Osteoblast (primary cell): ENCODE measurements at regions not wholly inside any gene's neighbourhood (a gene's known extent, or its start where the extent isn't known, plus 50 kb on each side); places are given as distances from the start of the nearest gene placed in this dataset.

ENCODE experiments used
- DNase-seq: peaks from one replicate; pipeline ENCODE4 v3.0.0; 2011; ENCODE audit warnings: low spot score, mixed read lengths; ENCODE audit not compliant: insufficient read length; ENCODE audit errors: missing footprints
- H2AFZ ChIP-seq: 2 replicates; pipeline ENCODE4 v1.6.0; 2011; ENCODE audit warnings: mild to moderate bottlenecking, low read length
- H3K27ac ChIP-seq: 2 replicates; pipeline ENCODE4 v1.5.1; 2011; ENCODE audit warnings: mild to moderate bottlenecking, low read depth, low read length, moderate library complexity
- H3K27me3 ChIP-seq: 2 replicates; pipeline ENCODE4 v1.6.0; 2012; ENCODE audit warnings: mild to moderate bottlenecking, control low read depth, inconsistent platforms, low read length, moderate library complexity; ENCODE audit not compliant: insufficient read depth
- H3K36me3 ChIP-seq: 2 replicates; pipeline ENCODE4 v1.5.1; 2011; ENCODE audit warnings: mild to moderate bottlenecking, low read length, control low read depth, moderate library complexity; ENCODE audit not compliant: insufficient read depth
- H3K4me1 ChIP-seq: 2 replicates; pipeline ENCODE4 v1.5.1; 2011; ENCODE audit warnings: mild to moderate bottlenecking, low read length, control low read depth, moderate library complexity; ENCODE audit not compliant: insufficient read depth
- H3K4me2 ChIP-seq: 2 replicates; pipeline ENCODE4 v1.6.0; 2011; ENCODE audit warnings: mild to moderate bottlenecking, low read length; ENCODE audit not compliant: insufficient read depth
- H3K4me3 ChIP-seq: fragments of 200-600 bp; sonication (generic); 3 replicates; pipeline ENCODE4 v1.5.1; 2012; ENCODE audit warnings: mild to moderate bottlenecking, low read length, inconsistent platforms; ENCODE audit not compliant: insufficient read depth
- H3K79me2 ChIP-seq: 2 replicates; pipeline ENCODE4 v1.6.0; 2012; ENCODE audit warnings: mild to moderate bottlenecking, low read length, control low read depth, inconsistent platforms; ENCODE audit not compliant: insufficient read depth
- H3K9me3 ChIP-seq: 2 replicates; pipeline ENCODE4 v1.5.1; 2011; ENCODE audit warnings: low read depth, low read length, control low read depth
- H4K20me1 ChIP-seq: 2 replicates; pipeline ENCODE4 v1.6.0; 2012; ENCODE audit warnings: mild to moderate bottlenecking, low read length, control low read depth; ENCODE audit not compliant: insufficient read depth
- CTCF ChIP-seq: IDR thresholded peaks from 2 replicates; pipeline ENCODE4 v1.5.1; 2011; ENCODE audit warnings: mild to moderate bottlenecking, low read depth, low read length, moderate library complexity; ENCODE audit errors: extremely low read depth

GRCh38 chr4:23360718-23361117 is 529.1 kb downstream of the PPARGC1A start:
- H3K4me3 ChIP-seq: no peak overlapping the region
- no peaks in the 10 kb centered on the region for H3K79me2 ChIP-seq
- no peak overlapping the region for H3K27ac ChIP-seq
- H3K4me1 ChIP-seq: no peaks in the 10 kb centered on the region
- H4K20me1 ChIP-seq: no peaks in the 10 kb centered on the region
- no peaks in the 10 kb centered on the region for H3K36me3 ChIP-seq
- no peak for TF ChIP-seq CTCF
- no peaks in the 10 kb centered on the region for H3K9me3 ChIP-seq
- H2AFZ ChIP-seq: no peak overlapping the region
- no peak overlapping the region for H3K4me2 ChIP-seq
- peak; percentile 14 for DNase-seq
- no peaks in the 10 kb centered on the region for H3K27me3 ChIP-seq

- no peak overlapping the region for H3K27ac ChIP-seq
- H3K36me3 ChIP-seq: no peaks in the 10 kb centered on the region
- no peaks in the 10 kb centered on the region for H3K79me2 ChIP-seq
- H2AFZ ChIP-seq: no peak overlapping the region
- no peaks in the 10 kb centered on the region for H3K4me1 ChIP-seq
- no peak overlapping the region for H3K4me3 ChIP-seq
- no peak for TF ChIP-seq CTCF
- no peaks in the 10 kb centered on the region for H4K20me1 ChIP-seq
- DNase-seq: no peak
- no peak overlapping the region for H3K4me2 ChIP-seq
- H3K27me3 ChIP-seq: no peaks in the 10 kb centered on the region
- H3K9me3 ChIP-seq: no peaks in the 10 kb centered on the region
These were observed 534.6 kb downstream of the PPARGC1A start for GRCh38 chr4:23355258-23355657.

GRCh38 chr4:23353200-23353599 is 536.6 kb downstream of the PPARGC1A start:
- Histone ChIP-seq H3K4me2 (no peak overlapping the region), H3K27ac (no peak overlapping the region), H3K4me3 (no peak overlapping the region), H4K20me1 (no peaks in the 10 kb centered on the region), H3K9me3 (no peaks in the 10 kb centered on the region), H2AFZ (no peak overlapping the region), H3K4me1 (no peaks in the 10 kb centered on the region), H3K79me2 (no peaks in the 10 kb centered on the region), H3K36me3 (no peaks in the 10 kb centered on the region), H3K27me3 (no peaks in the 10 kb centered on the region)
- DNase-seq: no peak
- no peak for TF ChIP-seq CTCF

GRCh38 chr4:23348789-23349498 is 540.9 kb downstream of the PPARGC1A start:
- H3K4me3 ChIP-seq: no peak overlapping the region
- H3K36me3 ChIP-seq: no peaks in the 10 kb centered on the region
- no peaks in the 10 kb centered on the region for H3K4me1 ChIP-seq
- no peaks in the 10 kb centered on the region for H3K27me3 ChIP-seq
- no peak overlapping the region for H2AFZ ChIP-seq
- no peak overlapping the region for H3K27ac ChIP-seq
- H4K20me1 ChIP-seq: no peaks in the 10 kb centered on the region
- no peak for DNase-seq
- H3K9me3 ChIP-seq: no peaks in the 10 kb centered on the region
- no peak for TF ChIP-seq CTCF
- no peaks in the 10 kb centered on the region for H3K79me2 ChIP-seq
- H3K4me2 ChIP-seq: no peak overlapping the region
